Eye (tissue), 1 donor: ENCODE measurements at regions not wholly inside any gene's neighbourhood (a gene's known extent, or its start where the extent isn't known, plus 50 kb on each side); places are given as distances from the start of the nearest gene placed in this dataset.

ENCODE experiments used
- DNase-seq: peaks from one replicate; pipeline ENCODE4 v3.0.0-alpha.2; 2015

- no peak for DNase-seq
These were observed 53.0 kb upstream of the ADORA3 start for GRCh38 chr1:111556325-111557037.

GRCh38 chr1:111559736-111560279 lies 56.4 kb upstream of the ADORA3 start:
- DNase-seq: no peak

GRCh38 chr1:111561328-111561727 lies 57.9 kb upstream of the ADORA3 start:
- peak; percentile 53 for DNase-seq

GRCh38 chr1:111563619-111564018 lies 56.0 kb upstream of the RAP1A start:
- no peak for DNase-seq

GRCh38 chr1:111565079-111565478 lies 54.5 kb upstream of the RAP1A start:
- DNase-seq: no peak

- no peak for DNase-seq
These were observed 53.6 kb upstream of the RAP1A start for GRCh38 chr1:111565968-111566367.

- DNase-seq: no peak
These were observed 51.4 kb upstream of the RAP1A start for GRCh38 chr1:111568160-111568647.
